Endothelial cell of umbilical vein (primary cell): ENCODE measurements at regions not wholly inside any gene's neighbourhood (a gene's known extent, or its start where the extent isn't known, plus 50 kb on each side); places are given as distances from the start of the nearest gene placed in this dataset.

Experiments used
- BruUV-seq: library from RNA; stranded (reverse); fragments of 400-500 nt; replicated peaks from 2 replicates; lab custom pipeline; 2021; lab: Mats Ljungman, UMichigan
- CTCF ChIA-PET: fragments of 300-600, 350-600 bp; sonication (Branson Sonifier 250); formaldehyde crosslinking; loops from one replicate; lab custom pipeline; 2021; ENCODE audit warnings: antibody characterized with exemption, inconsistent platforms; lab: Charles Lee
- POLR2A ChIA-PET: fragments of 300-600, 350-600 bp; sonication (Branson Sonifier 250); formaldehyde crosslinking; loops from one replicate; lab custom pipeline; 2021; ENCODE audit warnings: antibody characterized with exemption, inconsistent platforms; lab: Charles Lee
- DNase-seq: peaks from one replicate; pipeline ENCODE4 v3.0.0-alpha.2; 2011; ENCODE audit warnings: low read depth, low spot score
- FAIRE-seq: peaks from 2 replicates; lab custom pipeline; 2011; peaks lifted over from hg19 to GRCh38; lab: Jason Lieb, UNC
- H2AFZ ChIP-seq: 2 replicates; pipeline ENCODE4 v1.6.0; 2012; ENCODE audit warnings: low read depth, low read length, control low read depth, inconsistent platforms
- H3K27ac ChIP-seq: 2 replicates; pipeline ENCODE4 v1.5.1; 2011; ENCODE audit warnings: low read depth, mild to moderate bottlenecking, control low read depth, low read length, moderate library complexity; ENCODE audit not compliant: insufficient read depth
- H3K27me3 ChIP-seq, 2 experiments: 2 replicates each; pipeline versions ENCODE4 v1.6.0 to v1.6.1; 2011; ENCODE audit warnings: low read length in 2 of 2, mixed read lengths in 1 of 2; ENCODE audit not compliant: control insufficient read depth in 2 of 2, insufficient read depth in 2 of 2
- H3K36me3 ChIP-seq, 2 experiments: 2 replicates in 1 of 2; 3 replicates in 1 of 2; pipeline ENCODE4 v1.5.1; 2011; ENCODE audit warnings: low read length in 2 of 2, mild to moderate bottlenecking in 1 of 2, moderate library complexity in 1 of 2; ENCODE audit not compliant: control insufficient read depth in 2 of 2, insufficient read depth in 2 of 2; ENCODE audit errors: extremely low read depth in 1 of 2
- H3K4me1 ChIP-seq: 3 replicates; pipeline ENCODE4 v1.5.1; 2011; ENCODE audit warnings: mild to moderate bottlenecking, low read length; ENCODE audit not compliant: control insufficient read depth, insufficient read depth; ENCODE audit errors: extremely low read depth
- H3K4me2 ChIP-seq: 2 replicates; pipeline ENCODE4 v1.6.1; 2011; ENCODE audit warnings: low read length, control low read depth, mixed read lengths; ENCODE audit not compliant: insufficient read depth
- H3K4me3 ChIP-seq, 3 experiments: fragments of 200-600 bp in 1 of 3; sonication (generic), shearing (Covaris generic) in 1 of 3; replicated peaks in 1 of 3; 2 replicates each; pipeline ENCODE4 v1.5.1; 2011 to 2016; ENCODE audit warnings: control low read depth in 3 of 3, low read length in 3 of 3, mild to moderate bottlenecking in 2 of 3, inconsistent platforms in 1 of 3, low read depth in 1 of 3, moderate library complexity in 1 of 3; ENCODE audit not compliant: insufficient read depth in 1 of 3
- H3K79me2 ChIP-seq: 2 replicates; pipeline ENCODE4 v1.6.0; 2012; ENCODE audit warnings: low read length, inconsistent platforms; ENCODE audit not compliant: control insufficient read depth, insufficient read depth
- H3K9ac ChIP-seq: replicated peaks from 2 replicates; pipeline ENCODE3; 2011; ENCODE audit warnings: low read length, control low read depth; ENCODE audit not compliant: insufficient read depth; ENCODE audit errors: extremely low read depth
- H3K9me1 ChIP-seq: replicated peaks from 3 replicates; pipeline ENCODE4 v1.6.0; 2011; ENCODE audit warnings: mild to moderate bottlenecking, low read length; ENCODE audit not compliant: control insufficient read depth, insufficient read depth; ENCODE audit errors: extremely low read depth
- H3K9me3 ChIP-seq: replicated peaks from 2 replicates; pipeline ENCODE4 v1.5.1; 2012; ENCODE audit warnings: low read length, inconsistent platforms; ENCODE audit not compliant: control insufficient read depth, insufficient read depth
- H4K20me1 ChIP-seq: replicated peaks from 2 replicates; pipeline ENCODE3; 2011; ENCODE audit warnings: mild to moderate bottlenecking, low read length; ENCODE audit not compliant: control insufficient read depth, insufficient read depth; ENCODE audit errors: extremely low read depth
- CTCF ChIP-seq, 2 donors: IDR thresholded peaks; 1 replicate in 1 of 2; 2 replicates in 1 of 2; pipeline ENCODE4 v1.5.1; 2011; ENCODE audit warnings: low read length in 2 of 2, mild to moderate bottlenecking in 2 of 2, moderate library complexity in 2 of 2, control low read depth in 1 of 2, inconsistent platforms in 1 of 2, low read depth in 1 of 2; ENCODE audit not compliant: insufficient read depth in 1 of 2; ENCODE audit errors: extremely low read depth in 1 of 2
- EZH2 ChIP-seq: IDR thresholded peaks from 2 replicates; pipeline ENCODE4 v1.6.1; 2012; ENCODE audit warnings: borderline replicate concordance, low read depth, mild to moderate bottlenecking, moderate library complexity, low read length, inconsistent platforms; ENCODE audit not compliant: severe bottlenecking
- FOS ChIP-seq: IDR thresholded peaks from 2 replicates; pipeline ENCODE4 v1.6.1; 2011; ENCODE audit warnings: mild to moderate bottlenecking, low read length, moderate library complexity, borderline replicate concordance; ENCODE audit not compliant: insufficient read depth
- GATA2 ChIP-seq: IDR thresholded peaks from 2 replicates; pipeline ENCODE4 v1.7.0; 2011; ENCODE audit warnings: low read depth, mild to moderate bottlenecking, moderate library complexity, mixed read lengths, low read length; ENCODE audit not compliant: insufficient read length, insufficient read depth
- JUN ChIP-seq: IDR thresholded peaks from 2 replicates; pipeline ENCODE4 v1.6.1; 2011; ENCODE audit warnings: borderline replicate concordance, low read depth; ENCODE audit not compliant: insufficient read length, insufficient read depth
- MAX ChIP-seq: IDR thresholded peaks from 2 replicates; pipeline ENCODE4 v1.6.1; 2011; ENCODE audit not compliant: insufficient read depth, insufficient read length
- MYC ChIP-seq: IDR thresholded peaks from one replicate; pipeline ENCODE4 v1.6.1; 2011; ENCODE audit warnings: mild to moderate bottlenecking, low read depth, low read length
- POLR2A ChIP-seq: IDR thresholded peaks from 2 replicates; pipeline ENCODE4 v1.6.1; 2012; ENCODE audit warnings: low read depth, mild to moderate bottlenecking, control low read depth, low read length
- POLR2AphosphoS5 ChIP-seq: IDR thresholded peaks from 2 replicates; pipeline ENCODE4 v1.6.1; 2012; ENCODE audit warnings: low read depth, mild to moderate bottlenecking, control low read depth, low read length, moderate library complexity; ENCODE audit not compliant: insufficient read depth
- dilution Hi-C: fragments of 300-500 bp; cut with MboI; formaldehyde crosslinking; loops from one replicate; pipeline ENCODE4 v1.15.0; 2019; ENCODE audit warnings: low sequenced_read_pairs; ENCODE audit not compliant: extremely low pct_ligation_motif_present
- intact Hi-C: fragments of 100-400 bp; cut with micrococcal nuclease; formaldehyde crosslinking; loops from one replicate; pipeline ENCODE4 v1.10.0; 2022

GRCh38 chr2:7900593-7900992 lies 781.3 kb upstream of the ID2 start:
- H3K9me1 ChIP-seq = no peaks in the 10 kb centered on the region
- H3K36me3 ChIP-seq = no peaks in the 10 kb centered on the region
- ChIA-PET CTCF (no interaction called here), POLR2A (no interaction called here)
- H3K4me3 ChIP-seq = no peak overlapping the region
- TF ChIP-seq POLR2AphosphoS5 = no peak
- TF ChIP-seq CTCF (IDR thresholded peaks at IDR 0.05; ENCODE audit: extremely low read depth in 1 of 2, insufficient read depth in 1 of 2, low read depth in 1 of 2, low read length in 2 of 2) = no peak
- no peak for TF ChIP-seq FOS
- TF ChIP-seq MAX = no peak
- TF ChIP-seq JUN = no peak
- TF ChIP-seq EZH2 = no peak
- no peak for TF ChIP-seq POLR2A
- TF ChIP-seq MYC = no peak
- TF ChIP-seq GATA2 = no peak
- H3K4me2 ChIP-seq = no peak overlapping the region
- H3K27ac ChIP-seq = no peak overlapping the region
- no peak overlapping the region for H2AFZ ChIP-seq
- H4K20me1 ChIP-seq = no peaks in the 10 kb centered on the region
- no TSS peak for BruUV-seq
- no peak overlapping the region for H3K9ac ChIP-seq
- H3K79me2 ChIP-seq = no peaks in the 10 kb centered on the region
- FAIRE-seq = no peak
- no peak for DNase-seq
- H3K4me1 ChIP-seq = no peaks in the 10 kb centered on the region
- no peaks in the 10 kb centered on the region for H3K27me3 ChIP-seq
- dilution Hi-C loops = no loop called here
- H3K9me3 ChIP-seq = peaks cover 5% of the 10 kb centered on the region
- intact Hi-C loops = no loop called here
